ENCODE measurements at regions not wholly inside any gene's neighbourhood (a gene's known extent, or its start where the extent isn't known, plus 50 kb on each side); places are given as distances from the start of the nearest gene placed in this dataset.
"Not testable (repeated sequence)": the region's sequence is repeated elsewhere in the genome, so short reads cannot be mapped to it uniquely, and the experiment has no call there.

DNA sequence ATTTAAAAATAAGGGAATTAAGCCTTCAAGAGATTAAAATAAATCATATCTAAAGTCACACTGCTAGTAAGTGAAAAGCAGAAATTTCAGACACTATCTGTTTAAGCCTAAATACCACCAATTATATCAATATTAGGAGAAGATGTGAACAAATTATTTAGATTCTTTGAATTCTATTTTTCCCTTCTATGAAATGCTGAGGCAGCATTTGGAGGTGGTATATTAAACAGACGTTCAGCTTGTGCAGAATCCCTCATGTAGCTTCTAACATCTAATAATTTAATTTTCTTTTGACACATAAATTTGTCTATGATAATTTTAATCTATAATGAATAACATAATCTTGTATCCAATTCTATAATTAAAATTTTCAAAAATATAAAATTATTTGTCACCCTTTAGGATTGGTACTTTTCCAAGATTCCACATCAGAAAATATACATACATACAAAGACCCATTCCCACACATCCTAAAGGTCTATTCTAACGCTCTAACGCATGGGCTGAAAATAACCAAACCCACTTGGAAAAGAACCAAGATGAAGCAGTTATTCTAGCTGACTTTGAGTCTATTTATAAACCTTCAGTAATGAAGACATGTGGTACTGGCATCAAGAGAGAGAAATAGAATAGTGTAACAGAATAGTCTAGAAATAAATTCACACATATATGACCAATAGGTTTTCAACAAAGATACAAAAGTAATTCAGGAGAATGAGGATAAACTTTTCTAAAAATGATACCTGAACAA, 751.8 kb downstream of the GALC start:
- Mint-ChIP-seq H3K4me3 (no peak overlapping the region), H3K36me3 (peaks cover 5% of the 10 kb centered on the region), H3K27me3 (ENCODE audit: low read depth in 2 of 2) (no peaks in the 10 kb centered on the region), H3K27ac (no peak overlapping the region), H3K9me3 (peaks cover 25 to 38% of the 10 kb centered on the region in 2 donors), H3K4me1 (no peaks in the 10 kb centered on the region)
- Histone ChIP-seq H3K4me3 (ENCODE audit: low read length) (no peak overlapping the region), H3K27ac (ENCODE audit: low read length) (no peak overlapping the region), H3K27me3 (ENCODE audit: control insufficient read depth, insufficient read depth, low read length) (no peaks in the 10 kb centered on the region), H3K9me3 (ENCODE audit: control insufficient read depth, insufficient read depth, low read length) (no peaks in the 10 kb centered on the region), H3K36me3 (ENCODE audit: control insufficient read depth, insufficient read depth, low read length) (no peaks in the 10 kb centered on the region), H3K4me1 (ENCODE audit: control insufficient read depth, insufficient read depth, low read length) (no peaks in the 10 kb centered on the region)
- WGBS (ENCODE audit: insufficient coverage), result 94% methylated on average over 2 of the region's 3 CpGs
- ATAC-seq (no peak), DNase-seq (no peak)
- TF ChIP-seq, protein P1, sequence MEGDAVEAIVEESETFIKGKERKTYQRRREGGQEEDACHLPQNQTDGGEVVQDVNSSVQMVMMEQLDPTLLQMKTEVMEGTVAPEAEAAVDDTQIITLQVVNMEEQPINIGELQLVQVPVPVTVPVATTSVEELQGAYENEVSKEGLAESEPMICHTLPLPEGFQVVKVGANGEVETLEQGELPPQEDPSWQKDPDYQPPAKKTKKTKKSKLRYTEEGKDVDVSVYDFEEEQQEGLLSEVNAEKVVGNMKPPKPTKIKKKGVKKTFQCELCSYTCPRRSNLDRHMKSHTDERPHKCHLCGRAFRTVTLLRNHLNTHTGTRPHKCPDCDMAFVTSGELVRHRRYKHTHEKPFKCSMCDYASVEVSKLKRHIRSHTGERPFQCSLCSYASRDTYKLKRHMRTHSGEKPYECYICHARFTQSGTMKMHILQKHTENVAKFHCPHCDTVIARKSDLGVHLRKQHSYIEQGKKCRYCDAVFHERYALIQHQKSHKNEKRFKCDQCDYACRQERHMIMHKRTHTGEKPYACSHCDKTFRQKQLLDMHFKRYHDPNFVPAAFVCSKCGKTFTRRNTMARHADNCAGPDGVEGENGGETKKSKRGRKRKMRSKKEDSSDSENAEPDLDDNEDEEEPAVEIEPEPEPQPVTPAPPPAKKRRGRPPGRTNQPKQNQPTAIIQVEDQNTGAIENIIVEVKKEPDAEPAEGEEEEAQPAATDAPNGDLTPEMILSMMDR (IDR thresholded peaks at IDR 0.05), result no peak
- intact Hi-C loops (cut with micrococcal nuclease), result no loop called here

GRCh38 chr14:87240319-87240718, 752.7 kb downstream of the GALC start:
- H3K27me3 ChIP-seq (ENCODE audit: control insufficient read depth, insufficient read depth, low read length); ATAC-seq; H3K4me3 Mint-ChIP-seq; H3K27ac Mint-ChIP-seq; H3K4me1 ChIP-seq (ENCODE audit: control insufficient read depth, insufficient read depth, low read length); intact Hi-C loops (cut with micrococcal nuclease); H3K9me3 ChIP-seq (ENCODE audit: control insufficient read depth, insufficient read depth, low read length); H3K4me3 ChIP-seq (ENCODE audit: low read length); H3K4me1 Mint-ChIP-seq; H3K27me3 Mint-ChIP-seq (ENCODE audit: low read depth in 2 of 2); H3K36me3 ChIP-seq (ENCODE audit: control insufficient read depth, insufficient read depth, low read length); H3K27ac ChIP-seq (ENCODE audit: low read length); DNase-seq: not testable (repeated sequence)
- Mint-ChIP-seq H3K36me3 (peaks cover 11% of the 10 kb centered on the region), H3K9me3 (peaks cover 28 to 42% of the 10 kb centered on the region in 2 donors)
- WGBS (ENCODE audit: insufficient coverage), result 58% methylated on average over 4 of the region's 5 CpGs

GRCh38 chr14:87233806-87234384, 759.1 kb downstream of the GALC start:
- H3K36me3 Mint-ChIP-seq, result peaks cover 6% of the 10 kb centered on the region
- ATAC-seq, result no peak
- no peaks in the 10 kb centered on the region for H3K36me3 ChIP-seq (ENCODE audit: control insufficient read depth, insufficient read depth, low read length)
- H3K4me1 Mint-ChIP-seq, result no peaks in the 10 kb centered on the region
- no peak for DNase-seq
- H3K27ac ChIP-seq (ENCODE audit: low read length), result no peak overlapping the region
- TF ChIP-seq, protein P1 (IDR thresholded peaks at IDR 0.05), result no peak
- H3K9me3 Mint-ChIP-seq, result peaks cover 35 to 36% of the 10 kb centered on the region in 2 donors
- no peak overlapping the region for H3K4me3 Mint-ChIP-seq
- intact Hi-C loops (cut with micrococcal nuclease), result no loop called here
- H3K4me1 ChIP-seq (ENCODE audit: control insufficient read depth, insufficient read depth, low read length), result no peaks in the 10 kb centered on the region
- no peaks in the 10 kb centered on the region for H3K27me3 ChIP-seq (ENCODE audit: control insufficient read depth, insufficient read depth, low read length)
- no peak overlapping the region for H3K27ac Mint-ChIP-seq
- no peaks in the 10 kb centered on the region for H3K27me3 Mint-ChIP-seq (ENCODE audit: low read depth in 2 of 2)
- no peaks in the 10 kb centered on the region for H3K9me3 ChIP-seq (ENCODE audit: control insufficient read depth, insufficient read depth, low read length)
- H3K4me3 ChIP-seq (ENCODE audit: low read length), result no peak overlapping the region
- 69% methylated on average over 2 of the region's 4 CpGs for WGBS (ENCODE audit: insufficient coverage)

DNA sequence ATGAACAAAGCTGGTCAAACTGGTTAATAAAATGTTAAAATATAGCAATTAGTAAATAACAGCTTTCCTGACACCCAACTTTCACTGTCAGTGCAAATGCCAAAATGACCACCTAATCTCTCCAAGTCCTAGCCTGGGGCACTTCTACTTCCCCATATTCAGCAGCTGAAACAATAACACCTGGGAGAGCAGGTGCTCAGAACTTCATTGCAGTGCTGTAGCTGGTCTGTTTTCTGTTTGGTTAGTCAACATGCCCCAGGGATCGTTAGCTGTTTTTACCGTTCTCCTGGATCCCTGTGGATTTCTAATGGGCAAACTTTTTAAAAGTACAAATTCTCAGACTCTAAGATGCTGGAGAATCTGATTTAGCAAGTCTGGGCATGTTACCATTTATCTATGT, 759.7 kb downstream of the GALC start:
- H3K27me3 ChIP-seq (ENCODE audit: control insufficient read depth, insufficient read depth, low read length), result no peaks in the 10 kb centered on the region
- Mint-ChIP-seq H3K27ac (no peak overlapping the region), H3K9me3 (peaks cover 32% of the 10 kb centered on the region in 2 donors), H3K27me3 (ENCODE audit: low read depth in 2 of 2) (no peaks in the 10 kb centered on the region), H3K4me3 (no peak overlapping the region), H3K4me1 (no peaks in the 10 kb centered on the region), H3K36me3 (peaks cover 5% of the 10 kb centered on the region)
- H3K4me3 ChIP-seq (ENCODE audit: low read length), result no peak overlapping the region
- H3K27ac ChIP-seq (ENCODE audit: low read length), result no peak overlapping the region
- TF ChIP-seq, protein P1 (IDR thresholded peaks at IDR 0.05), result no peak
- H3K36me3 ChIP-seq (ENCODE audit: control insufficient read depth, insufficient read depth, low read length), result no peaks in the 10 kb centered on the region
- ATAC-seq, result no peak
- intact Hi-C loops (cut with micrococcal nuclease), result no loop called here
- WGBS (ENCODE audit: insufficient coverage), result 85% methylated on average over 2 of the region's 2 CpGs
- H3K4me1 ChIP-seq (ENCODE audit: control insufficient read depth, insufficient read depth, low read length), result no peaks in the 10 kb centered on the region
- DNase-seq, result no peak
- H3K9me3 ChIP-seq (ENCODE audit: control insufficient read depth, insufficient read depth, low read length), result no peaks in the 10 kb centered on the region
